ENCODE measurements at regions not wholly inside any gene's neighbourhood (a gene's known extent, or its start where the extent isn't known, plus 50 kb on each side); places are given as distances from the start of the nearest gene placed in this dataset.
"Not testable (repeated sequence)": the region's sequence is repeated elsewhere in the genome, so short reads cannot be mapped to it uniquely, and the experiment has no call there.

GRCh38 chr6:66277400-66277799 lies 570.4 kb upstream of the EYS start:
- DNase-seq (ENCODE audit: low spot score) = no peak

- no peak for DNase-seq (ENCODE audit: low spot score)
Observed at GRCh38 chr6:66265737-66266136, 558.7 kb upstream of the EYS start.

- no peak for DNase-seq (ENCODE audit: low spot score)
Observed at GRCh38 chr6:66264376-66264775, 557.4 kb upstream of the EYS start.

GRCh38 chr6:66258731-66259487 lies 551.9 kb upstream of the EYS start:
- DNase-seq (ENCODE audit: low spot score) = not testable (repeated sequence)

GRCh38 chr6:66245231-66245630 lies 538.2 kb upstream of the EYS start:
- peak; percentile 21 for DNase-seq (ENCODE audit: low spot score)

- no peak for DNase-seq (ENCODE audit: low spot score)
Observed at GRCh38 chr6:66238851-66239250, 531.8 kb upstream of the EYS start.

GRCh38 chr6:66232890-66233289 lies 525.9 kb upstream of the EYS start:
- no peak for DNase-seq (ENCODE audit: low spot score)

GRCh38 chr6:66230591-66230990 lies 523.6 kb upstream of the EYS start:
- no peak for DNase-seq (ENCODE audit: low spot score)

- DNase-seq (ENCODE audit: low spot score) = no peak
Observed at GRCh38 chr6:66226109-66226508, 519.1 kb upstream of the EYS start.

GRCh38 chr6:66210964-66211363 lies 503.9 kb upstream of the EYS start:
- no peak for DNase-seq (ENCODE audit: low spot score)

- no peak for DNase-seq (ENCODE audit: low spot score)
Observed at GRCh38 chr6:66200390-66200789, 493.4 kb upstream of the EYS start.

GRCh38 chr6:66199171-66199570 lies 492.1 kb upstream of the EYS start:
- DNase-seq (ENCODE audit: low spot score) = no peak

GRCh38 chr6:66198062-66198624 lies 491.1 kb upstream of the EYS start:
- no peak for DNase-seq (ENCODE audit: low spot score)

- no peak for DNase-seq (ENCODE audit: low spot score)
Observed at GRCh38 chr6:66190858-66191257, 483.8 kb upstream of the EYS start.

GRCh38 chr6:66189915-66190314 lies 482.9 kb upstream of the EYS start:
- no peak for DNase-seq (ENCODE audit: low spot score)

GRCh38 chr6:66186756-66187155 lies 479.7 kb upstream of the EYS start:
- DNase-seq (ENCODE audit: low spot score) = no peak

- peak; percentile 31 for DNase-seq (ENCODE audit: low spot score)
Observed at GRCh38 chr6:66184091-66184490, 477.1 kb upstream of the EYS start.

- DNase-seq (ENCODE audit: low spot score) = no peak
Observed at GRCh38 chr6:66179361-66179760, 472.3 kb upstream of the EYS start.

GRCh38 chr6:66173587-66173986 lies 466.6 kb upstream of the EYS start:
- DNase-seq (ENCODE audit: low spot score) = no peak

- not testable (repeated sequence) for DNase-seq (ENCODE audit: low spot score)
Observed at GRCh38 chr6:66166713-66167112, 459.7 kb upstream of the EYS start.

GRCh38 chr6:66161546-66162108 lies 454.6 kb upstream of the EYS start:
- no peak for DNase-seq (ENCODE audit: low spot score)

- DNase-seq (ENCODE audit: low spot score) = no peak
Observed at GRCh38 chr6:66159937-66160336, 452.9 kb upstream of the EYS start.

GRCh38 chr6:66153247-66153646 lies 446.2 kb upstream of the EYS start:
- DNase-seq (ENCODE audit: low spot score) = no peak

GRCh38 chr6:66149132-66149531 lies 442.1 kb upstream of the EYS start:
- DNase-seq (ENCODE audit: low spot score) = no peak
